ENCODE measurements at regions not wholly inside any gene's neighbourhood (a gene's known extent, or its start where the extent isn't known, plus 50 kb on each side); places are given as distances from the start of the nearest gene placed in this dataset.
"Not testable (repeated sequence)": the region's sequence is repeated elsewhere in the genome, so short reads cannot be mapped to it uniquely, and the experiment has no call there.

- not testable (repeated sequence) for DNase-seq
Measured at GRCh38 chr15:20305912-20306311, 235.7 kb downstream of the GOLGA6L6 start.

GRCh38 chr15:20305015-20305465 lies 236.6 kb downstream of the GOLGA6L6 start:
- DNase-seq: not testable (repeated sequence)

DNA sequence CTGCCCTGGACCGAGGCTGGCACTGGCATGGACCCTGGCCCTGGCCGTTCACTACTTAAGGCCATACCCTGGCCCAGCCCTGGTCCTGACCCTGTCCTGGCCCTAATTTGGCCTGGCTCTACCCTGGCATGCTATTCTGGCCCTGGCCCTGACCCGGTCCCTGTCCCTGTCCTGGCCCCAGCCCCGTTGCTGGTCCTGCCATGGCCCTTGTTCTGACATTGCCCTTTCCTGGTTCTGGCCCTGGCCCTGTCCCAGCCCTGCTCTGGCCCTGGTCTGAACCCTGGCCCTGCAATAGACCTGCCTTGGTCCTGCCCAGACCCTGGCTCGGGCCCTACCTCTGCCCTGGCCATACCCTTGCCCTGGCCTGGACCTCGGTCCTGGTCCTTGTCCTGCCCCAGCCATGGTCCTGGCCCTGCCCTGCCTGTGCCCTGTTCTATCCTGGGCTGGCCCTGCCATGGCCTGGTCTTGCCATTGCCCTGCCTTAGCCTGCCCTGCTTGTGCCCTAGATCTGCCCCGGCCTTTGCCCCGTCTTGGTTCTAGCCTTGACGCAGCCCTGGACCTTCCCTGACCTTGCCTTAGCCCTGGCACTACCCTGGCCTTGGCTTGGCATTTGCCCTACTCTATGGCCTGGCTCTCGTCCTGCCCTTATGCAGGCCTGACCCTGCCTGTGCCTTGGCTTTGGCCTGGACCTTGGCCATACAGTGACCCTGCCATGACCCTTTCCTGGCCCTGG lies 237.2 kb downstream of the GOLGA6L6 start:
- DNase-seq: not testable (repeated sequence)

DNA sequence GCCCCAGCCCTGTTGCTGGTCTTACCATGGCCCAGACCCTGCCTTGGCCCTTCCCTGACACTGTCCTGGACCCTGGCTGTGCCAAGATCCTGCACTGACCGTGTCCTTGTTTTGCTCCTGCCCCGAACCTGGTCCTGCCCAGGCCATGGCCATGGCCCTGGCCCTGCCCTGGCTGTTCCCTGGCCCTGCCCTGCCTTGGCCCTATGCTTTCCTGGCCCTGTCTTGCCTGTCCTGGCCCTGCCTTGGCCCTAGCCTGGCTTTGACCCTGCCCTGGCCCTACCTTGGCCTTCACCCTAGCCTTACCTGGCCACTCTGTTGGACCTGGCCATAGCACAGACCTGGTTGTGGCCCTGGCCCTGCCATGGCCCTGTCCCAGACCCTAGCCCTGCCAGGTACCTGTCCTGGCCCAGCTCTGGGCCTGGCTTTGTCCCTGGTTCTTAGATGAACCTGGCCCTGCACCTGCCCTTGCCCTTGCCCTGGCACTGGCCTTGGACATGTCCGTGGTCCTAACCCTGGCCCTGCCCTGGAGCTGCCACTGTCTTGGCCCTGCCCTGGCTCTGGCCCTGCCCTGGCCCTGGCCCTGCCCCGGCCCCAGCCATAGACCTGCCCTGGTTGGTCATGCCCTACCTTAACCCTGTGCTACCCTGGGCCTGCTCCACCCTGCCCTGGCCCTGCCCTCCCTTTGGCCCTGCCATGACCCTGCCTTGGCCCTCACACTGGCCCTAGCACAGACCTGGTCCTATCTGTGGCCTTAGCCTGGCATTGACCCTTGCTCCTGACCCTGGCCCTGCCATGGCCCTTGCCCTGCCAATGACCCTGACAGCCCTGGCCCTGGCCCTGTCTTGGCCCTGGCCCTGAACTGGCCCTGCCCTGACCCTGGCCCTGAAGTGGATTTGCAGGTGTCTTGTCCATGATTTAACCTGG lies 238.1 kb downstream of the GOLGA6L6 start:
- DNase-seq: not testable (repeated sequence)

DNA sequence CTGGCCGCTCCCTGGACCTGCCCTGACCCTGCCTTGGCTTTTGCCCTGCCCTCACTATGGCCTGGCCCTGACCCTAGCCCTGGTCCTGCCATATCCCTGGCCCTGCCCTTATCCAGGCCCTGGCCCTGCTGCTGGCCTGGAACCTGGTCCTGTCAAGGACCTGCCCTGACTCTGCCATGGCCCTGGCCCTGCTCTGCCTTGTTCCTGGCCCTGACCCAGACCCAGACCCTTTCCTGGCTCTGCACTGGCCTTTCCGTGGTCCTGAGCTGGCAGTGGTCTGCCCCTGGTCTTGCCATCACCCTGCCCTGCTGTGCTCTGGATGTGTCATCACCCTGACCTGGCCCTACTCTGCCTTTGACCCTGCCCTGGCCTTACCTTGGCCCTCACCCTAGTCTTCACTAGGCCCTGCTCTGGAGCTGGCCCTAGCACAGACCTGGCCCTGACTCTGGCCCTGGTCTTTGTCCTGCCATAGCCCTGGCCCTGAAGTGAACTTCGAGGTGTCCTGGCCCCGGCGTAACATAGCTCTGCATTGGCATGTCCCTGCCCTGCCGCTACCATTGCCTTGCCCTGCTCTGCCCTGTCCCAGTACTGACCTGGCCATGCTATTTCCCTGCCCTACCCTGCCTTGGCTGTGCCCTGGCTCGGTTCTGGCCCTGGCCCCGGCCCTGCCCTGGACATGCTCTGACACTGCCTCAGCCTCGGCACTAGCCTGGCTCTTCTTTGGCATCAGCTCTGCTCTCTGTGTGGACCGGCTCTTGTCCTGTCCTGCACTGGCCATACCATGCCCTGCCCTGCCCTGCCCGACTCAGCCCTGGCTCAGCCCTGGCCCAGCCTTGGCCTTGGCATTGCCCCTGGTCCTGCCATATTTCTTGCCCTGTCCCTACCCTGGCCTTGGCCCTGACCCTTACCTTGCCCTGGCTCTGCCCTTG lies 239.2 kb downstream of the GOLGA6L6 start:
- not testable (repeated sequence) for DNase-seq

- not testable (repeated sequence) for DNase-seq
Measured at GRCh38 chr15:20301471-20302081, 240.0 kb downstream of the GOLGA6L6 start.

- not testable (repeated sequence) for DNase-seq
Measured at GRCh38 chr15:20301041-20301390, 240.6 kb downstream of the GOLGA6L6 start.

GRCh38 chr15:20300351-20301040 lies 241.1 kb downstream of the GOLGA6L6 start:
- DNase-seq: not testable (repeated sequence)

- DNase-seq: not testable (repeated sequence)
Measured at GRCh38 chr15:20297603-20298123, 243.9 kb downstream of the GOLGA6L6 start.

DNA sequence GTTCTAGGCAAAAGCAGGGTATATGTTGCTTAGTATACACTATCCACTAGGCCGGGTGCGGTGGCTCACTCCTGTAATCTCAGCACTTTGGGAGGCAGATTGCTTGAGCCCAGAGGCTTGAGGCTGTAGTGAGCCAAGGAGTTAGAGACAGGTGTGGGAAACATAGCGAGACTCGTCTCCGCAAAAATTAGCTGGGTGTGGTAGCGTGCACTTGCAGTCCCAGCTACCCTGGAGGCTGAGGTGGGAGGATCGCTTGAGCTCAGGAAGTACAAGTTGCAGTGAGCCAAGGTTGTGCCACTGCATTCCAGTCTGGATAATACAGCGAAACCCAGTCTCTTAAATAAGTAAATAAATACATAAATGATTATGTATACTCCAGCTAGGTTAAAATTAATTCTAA lies 245.3 kb downstream of the GOLGA6L6 start:
- not testable (repeated sequence) for DNase-seq

GRCh38 chr15:20295238-20295811 lies 246.3 kb downstream of the GOLGA6L6 start:
- no peak for DNase-seq

- no peak for DNase-seq
Measured at GRCh38 chr15:20294651-20295237, 246.9 kb downstream of the GOLGA6L6 start.

GRCh38 chr15:20292422-20293005 lies 249.1 kb downstream of the GOLGA6L6 start:
- not testable (repeated sequence) for DNase-seq

DNA sequence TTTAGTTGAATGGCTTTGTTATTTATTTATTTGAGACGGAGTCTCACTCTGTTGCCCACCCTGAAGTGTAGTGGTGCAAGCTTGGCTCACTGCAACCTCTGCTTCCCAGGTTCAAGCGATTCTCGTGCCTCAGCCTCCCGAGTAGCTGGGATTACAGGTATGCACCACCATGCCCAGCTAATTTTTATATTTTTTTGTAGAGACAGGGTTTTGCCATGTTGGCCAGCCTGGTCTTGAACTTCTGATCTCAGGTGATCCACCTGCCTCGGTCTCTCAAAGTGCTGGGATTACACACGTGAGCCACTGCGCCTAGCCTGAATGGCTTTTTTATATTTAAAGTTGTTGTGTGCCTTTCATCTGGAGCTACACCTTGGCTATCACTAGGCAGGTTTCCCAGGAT lies 250.0 kb downstream of the GOLGA6L6 start:
- not testable (repeated sequence) for DNase-seq

GRCh38 chr15:20290606-20291005 lies 251.0 kb downstream of the GOLGA6L6 start:
- DNase-seq: not testable (repeated sequence)

DNA sequence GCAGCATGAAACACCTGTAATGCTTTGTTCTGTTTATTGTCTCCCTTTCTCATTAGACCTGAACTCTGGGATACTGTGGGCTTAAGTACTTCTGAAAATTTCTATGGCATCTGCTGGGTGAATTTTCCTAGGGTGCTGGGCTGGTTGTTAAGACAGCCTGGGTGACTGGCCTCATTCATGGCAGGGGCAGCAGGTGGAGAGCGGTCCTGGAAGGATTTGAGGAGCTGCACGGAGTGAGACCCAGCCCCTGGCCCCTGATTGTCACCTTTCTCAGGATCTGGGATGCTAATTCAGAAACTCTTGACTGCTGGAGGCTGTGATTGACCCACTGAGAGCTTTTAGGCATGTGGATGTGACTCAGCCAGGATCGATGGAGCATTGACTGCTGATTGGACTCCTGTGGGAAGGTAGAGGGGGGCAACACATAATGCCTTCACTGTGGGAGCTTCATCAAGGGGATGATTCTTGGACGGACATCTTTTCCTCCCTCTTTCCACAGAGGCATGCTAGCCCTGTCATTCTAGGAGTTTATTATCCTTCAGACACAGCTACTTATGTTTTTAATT lies 252.0 kb downstream of the GOLGA6L6 start:
- DNase-seq: not testable (repeated sequence)

GRCh38 chr15:20288800-20289537 lies 252.6 kb downstream of the GOLGA6L6 start:
- not testable (repeated sequence) for DNase-seq

GRCh38 chr15:20286559-20286958 lies 255.0 kb downstream of the GOLGA6L6 start:
- DNase-seq: not testable (repeated sequence)

Measured in CD4-positive, alpha-beta T cell treated with Interleukin-21 for 1 hour (primary cell).